Heart left ventricle (tissue), 13 donors: ENCODE measurements at regions not wholly inside any gene's neighbourhood (a gene's known extent, or its start where the extent isn't known, plus 50 kb on each side); places are given as distances from the start of the nearest gene placed in this dataset.

ENCODE experiments used
- CTCF ChIP-seq, 12 donors: fragments of 200-600 bp; sonication (generic) in 4 of 12; IDR thresholded peaks; one replicate each; pipeline versions ENCODE4 v1.5.0 to v1.8.0; 2018 to 2022; ENCODE audit warnings: antibody characterized with exemption in 12 of 12, mild to moderate bottlenecking in 5 of 12
- POLR2A ChIP-seq, 2 donors: fragments of 450-650 bp; IDR thresholded peaks; one replicate each; pipeline ENCODE4 v1.6.1; 2017; ENCODE audit warnings: antibody characterized with exemption in 2 of 2, mild to moderate bottlenecking in 2 of 2, moderate library complexity in 2 of 2
- donor health status: ischemic (EF 13 %, LVEDD 7.1; RV severe dilation, severe dysfunction).
- donor health status: DM: no; HTN: yes; CAD: no.
- donor health status: DM: no; HTN: no; CAD: no.
- donor health status: ischemic (EF 25% LVEDD 6.9; RV normal size, moderate dysfunction).
- donor health status: ischemic (EF 25% LVEDD 5.7; RV mildly dilated, moderate dysfunction).
- donor health status: ischemic (EF 35%, LVEDD 5.7; RV mildly dilated, moderate dysfunction).
- donor health status: nonischemic (EF 11% LVEDD 7.7; RV severe dilation, severe dysfunction).
- donor health status: DM: yes; HTN: yes; CAD: no.
- donor health status: PGD.
- donor health status: ischemic (EF 29% LVEDD 5.4; RV normal size, mild dysfunction).
- donor health status: nonischemic (EF 23%, LVEDD 6.1; RV moderate dilation, normal function).

- TF ChIP-seq CTCF (IDR thresholded peaks at IDR 0.05) (no peak), POLR2A (IDR thresholded peaks at IDR 0.05) (no peak)
Observed at GRCh38 chr4:14125375-14126129, 498.0 kb upstream of the BOD1L1 start.
